ENCODE measurements at regions not wholly inside any gene's neighbourhood (a gene's known extent, or its start where the extent isn't known, plus 50 kb on each side); places are given as distances from the start of the nearest gene placed in this dataset.

DNA sequence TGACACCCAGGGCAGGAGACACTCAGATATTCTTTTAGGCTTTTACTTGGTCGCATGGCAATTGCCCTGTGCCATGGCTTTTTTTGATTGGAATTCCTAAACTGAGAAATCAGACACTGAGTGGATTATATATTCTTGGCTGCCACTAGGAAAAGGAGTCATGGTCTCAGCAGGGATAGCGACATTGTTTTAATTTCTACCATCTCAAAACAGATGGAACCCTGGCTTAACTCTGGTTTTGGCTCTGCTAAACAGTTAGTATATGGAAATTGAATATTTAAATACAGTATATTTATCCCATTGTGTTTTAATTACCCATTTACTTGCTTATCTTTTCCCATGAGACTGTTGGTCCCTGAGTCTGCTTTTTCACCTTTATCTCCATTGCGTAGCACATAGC, 84.0 kb downstream of the DACT1 start:
- no peak for TF ChIP-seq YY1 (IDR thresholded peaks at IDR 0.05; ENCODE audit: insufficient read depth, insufficient read length)
- TF ChIP-seq ZNF274 (IDR thresholded peaks at IDR 0.05; ENCODE audit: low read depth, low read length) = no peak
- no peak for TF ChIP-seq SUZ12 (IDR thresholded peaks at IDR 0.05; ENCODE audit: extremely low read depth, insufficient read depth, insufficient read length)

Data from NT2/D1 (cell line).